MM.1S (cell line): ENCODE measurements at regions not wholly inside any gene's neighbourhood (a gene's known extent, or its start where the extent isn't known, plus 50 kb on each side); places are given as distances from the start of the nearest gene placed in this dataset.

ENCODE experiments used
- DNase-seq: peaks from one replicate; pipeline ENCODE4 v3.0.0-alpha.2; 2015
- H2AFZ ChIP-seq: fragments of 300-600 bp; sonication (generic); 2 replicates; pipeline ENCODE4 v1.6.0; 2016; ENCODE audit warnings: antibody characterized with exemption, low read length
- H3F3A ChIP-seq: fragments of 300-600 bp; sonication (generic); 2 replicates; pipeline ENCODE4 v1.6.1; 2016; ENCODE audit warnings: mild to moderate bottlenecking, antibody characterized with exemption, low read length, moderate library complexity, mixed read lengths; ENCODE audit not compliant: insufficient read depth
- H3K27ac ChIP-seq: fragments of 300-600 bp; sonication (generic); 2 replicates; pipeline ENCODE4 v1.5.1; 2016; ENCODE audit warnings: mild to moderate bottlenecking, low read length
- H3K27me3 ChIP-seq: fragments of 300-600 bp; sonication (generic); replicated peaks from 2 replicates; pipeline ENCODE4 v1.6.0; 2016; ENCODE audit warnings: low read length; ENCODE audit not compliant: insufficient read depth
- H3K36me3 ChIP-seq: fragments of 300-600 bp; sonication (generic); replicated peaks from 2 replicates; pipeline ENCODE4 v1.6.1; 2016; ENCODE audit warnings: mild to moderate bottlenecking, low read length, mixed read lengths; ENCODE audit not compliant: insufficient read depth
- H3K4me1 ChIP-seq: fragments of 300-600 bp; sonication (generic); 2 replicates; pipeline ENCODE4 v1.6.1; 2016; ENCODE audit warnings: low read length, mixed read lengths
- H3K4me2 ChIP-seq: fragments of 300-600 bp; sonication (generic); 2 replicates; pipeline ENCODE4 v1.6.0; 2016; ENCODE audit warnings: low read depth, low read length
- H3K4me3 ChIP-seq: fragments of 300-600 bp; sonication (generic); 2 replicates; pipeline ENCODE4 v1.5.1; 2016; ENCODE audit warnings: low read length, mixed read lengths
- H3K79me2 ChIP-seq: fragments of 300-600 bp; sonication (generic); 2 replicates; pipeline ENCODE4 v1.6.1; 2016; ENCODE audit warnings: mixed run types, low read length, mixed read lengths
- H3K9ac ChIP-seq: fragments of 300-600 bp; sonication (generic); 2 replicates; pipeline ENCODE4 v1.6.1; 2016; ENCODE audit warnings: low read length, mixed read lengths
- H3K9me2 ChIP-seq: fragments of 300-600 bp; sonication (generic); replicated peaks from 2 replicates; pipeline ENCODE4 v1.6.1; 2016; ENCODE audit warnings: mild to moderate bottlenecking, low read length, mixed read lengths; ENCODE audit not compliant: insufficient read depth
- H3K9me3 ChIP-seq: fragments of 300-600 bp; sonication (generic); replicated peaks from 2 replicates; pipeline ENCODE4 v1.6.1; 2016; ENCODE audit warnings: mild to moderate bottlenecking, low read length, mixed read lengths; ENCODE audit not compliant: insufficient read depth
- H4K20me1 ChIP-seq: fragments of 300-600 bp; sonication (generic); 2 replicates; pipeline ENCODE4 v1.6.1; 2016; ENCODE audit warnings: mild to moderate bottlenecking, low read length, moderate library complexity, mixed read lengths; ENCODE audit not compliant: insufficient read depth
- CTCF ChIP-seq: fragments of 300-600 bp; sonication (generic); IDR thresholded peaks from 2 replicates; pipeline ENCODE4 v1.5.1; 2016; ENCODE audit warnings: antibody characterized with exemption, low read length, mixed read lengths
- EZH2 ChIP-seq: fragments of 300-600 bp; sonication (generic); optimal IDR thresholded peaks from 2 replicates; pipeline ENCODE3; 2017; ENCODE audit warnings: low read depth, mild to moderate bottlenecking, antibody characterized with exemption, low read length, mixed read lengths
- EZH2phosphoT487 ChIP-seq: fragments of 300-600 bp; sonication (generic); IDR thresholded peaks from 2 replicates; pipeline ENCODE4 v1.6.1; 2018; ENCODE audit warnings: antibody characterized with exemption, low read length

- Histone ChIP-seq H3K9ac (no peak overlapping the region), H3K4me3 (no peak overlapping the region), H3F3A (no peaks in the 10 kb centered on the region), H3K4me1 (no peaks in the 10 kb centered on the region), H3K79me2 (no peaks in the 10 kb centered on the region), H3K27me3 (no peaks in the 10 kb centered on the region), H3K9me2 (no peaks in the 10 kb centered on the region), H4K20me1 (no peaks in the 10 kb centered on the region), H3K4me2 (no peak overlapping the region), H2AFZ (no peak overlapping the region), H3K9me3 (no peaks in the 10 kb centered on the region), H3K27ac (no peak overlapping the region), H3K36me3 (no peaks in the 10 kb centered on the region)
- TF ChIP-seq EZH2phosphoT487 (no peak), EZH2 (no peak), CTCF (no peak)
- no peak for DNase-seq
Measured at GRCh38 chr7:86504229-86504628, 139.5 kb upstream of the GRM3 start.

- Histone ChIP-seq H3K4me3 (no peak overlapping the region), H3K36me3 (no peaks in the 10 kb centered on the region), H3K9me2 (no peaks in the 10 kb centered on the region), H3F3A (no peaks in the 10 kb centered on the region), H3K9me3 (no peaks in the 10 kb centered on the region), H3K27ac (no peak overlapping the region), H3K4me2 (no peak overlapping the region), H3K27me3 (no peaks in the 10 kb centered on the region), H2AFZ (no peak overlapping the region), H3K79me2 (no peaks in the 10 kb centered on the region), H4K20me1 (no peaks in the 10 kb centered on the region), H3K9ac (no peak overlapping the region), H3K4me1 (no peaks in the 10 kb centered on the region)
- no peak for DNase-seq
- TF ChIP-seq EZH2phosphoT487 = no peak
- no peak for TF ChIP-seq CTCF
- no peak for TF ChIP-seq EZH2
Measured at GRCh38 chr7:86499986-86500385, 143.7 kb upstream of the GRM3 start.

GRCh38 chr7:86485827-86486226, 157.9 kb upstream of the GRM3 start:
- Histone ChIP-seq H4K20me1 (no peaks in the 10 kb centered on the region), H3K79me2 (no peaks in the 10 kb centered on the region), H3K27ac (no peak overlapping the region), H3K4me2 (no peak overlapping the region), H3K9me2 (no peaks in the 10 kb centered on the region), H3K4me1 (no peaks in the 10 kb centered on the region), H3F3A (no peaks in the 10 kb centered on the region), H3K4me3 (no peak overlapping the region), H3K27me3 (no peaks in the 10 kb centered on the region), H3K9ac (no peak overlapping the region), H2AFZ (no peak overlapping the region), H3K9me3 (no peaks in the 10 kb centered on the region), H3K36me3 (no peaks in the 10 kb centered on the region)
- DNase-seq = peak; percentile 27
- TF ChIP-seq CTCF (no peak), EZH2phosphoT487 (no peak), EZH2 (no peak)

- no peaks in the 10 kb centered on the region for H4K20me1 ChIP-seq
- no peak overlapping the region for H3K4me3 ChIP-seq
- no peaks in the 10 kb centered on the region for H3K4me1 ChIP-seq
- H3K27ac ChIP-seq = no peak overlapping the region
- no peaks in the 10 kb centered on the region for H3F3A ChIP-seq
- no peaks in the 10 kb centered on the region for H3K9me3 ChIP-seq
- no peak for DNase-seq
- no peaks in the 10 kb centered on the region for H3K9me2 ChIP-seq
- H3K4me2 ChIP-seq = no peak overlapping the region
- no peak overlapping the region for H2AFZ ChIP-seq
- H3K79me2 ChIP-seq = no peaks in the 10 kb centered on the region
- no peaks in the 10 kb centered on the region for H3K36me3 ChIP-seq
- H3K27me3 ChIP-seq = no peaks in the 10 kb centered on the region
- TF ChIP-seq CTCF (no peak), EZH2phosphoT487 (no peak), EZH2 (no peak)
- no peak overlapping the region for H3K9ac ChIP-seq
Measured at GRCh38 chr7:86479144-86479543, 164.6 kb upstream of the GRM3 start.
